Neural cell (in vitro differentiated cells): ENCODE measurements at regions not wholly inside any gene's neighbourhood (a gene's known extent, or its start where the extent isn't known, plus 50 kb on each side); places are given as distances from the start of the nearest gene placed in this dataset.

ENCODE experiments used
- CTCF ChIP-seq: fragments of 450-650 bp; IDR thresholded peaks from 2 replicates; pipeline ENCODE4 v1.5.1; 2014; ENCODE audit warnings: antibody characterized with exemption, mild to moderate bottlenecking, moderate library complexity; ENCODE audit not compliant: poor library complexity, severe bottlenecking
- EP300 ChIP-seq: fragments of 450-650 bp; conservative IDR thresholded peaks from 2 replicates; pipeline ENCODE4 v1.6.1; 2014; ENCODE audit warnings: antibody characterized with exemption, mild to moderate bottlenecking, moderate library complexity; ENCODE audit not compliant: poor library complexity, severe bottlenecking
- EZH2 ChIP-seq: fragments of 200-600, 300-800 bp; shearing (Covaris generic), sonication (generic); IDR thresholded peaks from 2 replicates; pipeline ENCODE4 v1.6.1; 2014; ENCODE audit warnings: antibody characterized with exemption, low read length, borderline replicate concordance, mild to moderate bottlenecking; ENCODE audit not compliant: insufficient read depth, poor library complexity, severe bottlenecking
- POLR2AphosphoS5 ChIP-seq: IDR thresholded peaks from 2 replicates; pipeline ENCODE4 v1.6.1; 2012
- RAD21 ChIP-seq: fragments of 450-650 bp; conservative IDR thresholded peaks from 2 replicates; pipeline ENCODE4 v1.6.1; 2014; ENCODE audit warnings: antibody characterized with exemption, mild to moderate bottlenecking, moderate library complexity
- REST ChIP-seq: IDR thresholded peaks from 2 replicates; pipeline ENCODE4 v1.6.1; 2012; ENCODE audit warnings: borderline replicate concordance
- SMC3 ChIP-seq: fragments of 450-650 bp; conservative IDR thresholded peaks from 2 replicates; pipeline ENCODE4 v1.6.1; 2014; ENCODE audit warnings: antibody characterized with exemption, mild to moderate bottlenecking, moderate library complexity; ENCODE audit not compliant: poor library complexity

- TF ChIP-seq CTCF (no peak), REST (no peak), SMC3 (no peak), EP300 (no peak), RAD21 (no peak), POLR2AphosphoS5 (no peak), EZH2 (no peak)
These were observed 52.4 kb upstream of the FICD start for GRCh38 chr12:108462686-108463085.
